ENCODE measurements at regions not wholly inside any gene's neighbourhood (a gene's known extent, or its start where the extent isn't known, plus 50 kb on each side); places are given as distances from the start of the nearest gene placed in this dataset.
A peak's percentile ranks its signal among the peaks of the same experiment; 100 is the strongest.

DNA sequence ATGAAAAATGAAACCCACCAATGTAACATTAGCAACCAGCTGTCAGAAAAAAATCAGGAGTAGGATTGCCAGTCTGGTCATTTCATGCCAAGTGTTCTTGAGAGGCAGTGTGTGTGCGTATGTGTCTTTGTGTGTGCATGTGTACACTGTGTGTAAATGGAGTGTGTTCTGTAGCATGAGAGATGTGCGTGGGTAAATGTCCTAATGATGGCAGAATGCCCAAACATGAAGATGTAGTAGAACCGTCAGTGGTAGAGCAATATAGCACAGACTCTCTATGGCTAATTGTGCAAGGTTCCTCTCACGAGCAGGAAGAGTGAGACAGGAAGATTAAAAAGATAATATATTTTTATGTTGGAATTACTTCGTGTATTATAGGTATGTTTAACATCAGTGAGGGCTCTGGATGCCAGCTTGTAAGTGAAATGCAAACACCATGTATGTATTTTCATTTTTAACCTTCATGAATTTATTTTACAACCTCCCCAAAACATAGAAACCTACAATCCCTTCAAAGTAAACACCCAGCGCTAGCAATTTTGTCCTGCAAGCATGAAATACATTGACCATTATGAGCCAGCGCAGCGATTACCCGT, 1038.7 kb downstream of the IGSF11 start:
- Histone ChIP-seq H3K27me3 (ENCODE audit: control insufficient read depth in 1 of 2, insufficient read depth in 2 of 2, low read length in 2 of 2) (peaks cover 0 to 9% of the 10 kb centered on the region in 2 donors), H3K36me3 (ENCODE audit: control insufficient read depth in 1 of 2, insufficient read depth in 2 of 2, low read length in 2 of 2) (no peaks in the 10 kb centered on the region), H3K9me3 (ENCODE audit: control insufficient read depth in 1 of 2, low read length in 2 of 2) (no peaks in the 10 kb centered on the region), H3K9ac (ENCODE audit: low read depth in 1 of 2, low read length in 2 of 2) (no peak overlapping the region), H3K4me3 (ENCODE audit: low read depth in 1 of 2, low read length in 2 of 2) (no peak overlapping the region), H3K4me1 (ENCODE audit: control insufficient read depth in 1 of 2, insufficient read depth in 2 of 2, low read length in 2 of 2) (no peaks in the 10 kb centered on the region), H3K27ac (ENCODE audit: low read depth, low read length) (no peak overlapping the region)

DNA sequence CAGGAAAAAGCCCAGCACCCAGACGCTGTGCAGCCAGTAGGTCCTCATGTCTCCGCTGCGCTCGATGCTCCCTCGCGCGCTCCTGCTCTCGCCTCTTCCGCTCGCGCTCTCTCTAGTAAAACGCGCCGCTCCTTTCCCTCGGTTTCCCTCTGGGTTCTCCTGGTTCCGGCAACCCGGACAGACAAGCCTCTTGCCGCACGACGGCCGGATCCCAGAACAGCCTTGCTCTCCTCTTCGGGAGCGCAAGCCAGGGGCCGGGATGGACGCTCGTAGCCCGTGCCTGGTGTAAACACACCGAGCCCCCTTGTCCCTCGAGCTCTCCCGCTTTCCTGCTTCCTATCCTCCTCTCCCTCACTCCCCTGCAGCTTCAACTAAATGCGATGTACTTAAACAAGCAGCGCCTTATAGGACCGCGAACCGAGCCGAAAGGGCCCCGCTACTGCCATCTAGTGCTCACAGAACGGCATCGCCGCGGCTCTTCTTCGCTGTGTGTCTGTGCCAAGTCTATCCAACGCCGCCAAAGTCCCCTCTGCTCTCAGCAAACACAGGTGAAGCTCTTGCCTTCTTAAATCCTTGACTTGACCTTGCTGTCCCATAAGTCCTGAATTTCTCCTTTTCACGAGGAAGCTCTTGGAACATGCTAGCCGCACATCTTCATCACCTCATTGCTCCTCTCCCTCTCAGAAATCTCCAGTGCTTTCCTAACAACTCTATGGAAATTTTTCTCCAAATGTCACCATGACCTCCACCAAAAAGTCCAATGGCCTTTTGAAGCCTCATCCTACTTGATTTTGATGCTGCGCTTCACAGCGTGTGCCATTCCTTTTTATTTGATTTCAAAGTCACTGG, 1037.2 kb downstream of the IGSF11 start:
- no peaks in the 10 kb centered on the region for H3K9me3 ChIP-seq (ENCODE audit: control insufficient read depth in 1 of 2, low read length in 2 of 2)
- H3K4me1 ChIP-seq (ENCODE audit: control insufficient read depth in 1 of 2, insufficient read depth in 2 of 2, low read length in 2 of 2): no peaks in the 10 kb centered on the region
- H3K27ac ChIP-seq (ENCODE audit: low read depth, low read length): no peak overlapping the region
- H3K4me3 ChIP-seq (ENCODE audit: low read depth in 1 of 2, low read length in 2 of 2): peak overlapping the region; percentile 46 to 60
- H3K36me3 ChIP-seq (ENCODE audit: control insufficient read depth in 1 of 2, insufficient read depth in 2 of 2, low read length in 2 of 2): no peaks in the 10 kb centered on the region
- H3K27me3 ChIP-seq (ENCODE audit: control insufficient read depth in 1 of 2, insufficient read depth in 2 of 2, low read length in 2 of 2): peaks cover 0 to 9% of the 10 kb centered on the region in 2 donors
- H3K9ac ChIP-seq (ENCODE audit: low read depth in 1 of 2, low read length in 2 of 2): no peak overlapping the region

DNA sequence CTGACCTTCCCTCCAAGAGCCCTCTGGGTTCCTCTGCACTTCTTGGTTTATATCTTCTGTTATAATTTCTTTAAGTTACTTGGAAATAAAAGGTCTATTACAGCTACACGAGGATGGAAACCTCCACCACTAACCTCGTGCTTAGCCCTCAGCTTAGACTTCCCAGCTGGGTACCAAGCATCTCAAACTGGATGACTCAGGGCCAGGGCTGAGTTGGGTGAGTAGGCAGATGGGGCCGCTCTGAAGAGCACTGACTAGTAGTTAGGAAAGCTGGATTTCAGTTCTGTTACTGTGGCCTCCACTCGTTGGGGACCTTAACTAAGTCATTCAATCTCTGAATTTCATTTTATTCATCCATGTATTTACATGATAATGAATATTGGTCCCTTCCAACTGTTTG, 1036.6 kb downstream of the IGSF11 start:
- Histone ChIP-seq H3K27ac (ENCODE audit: low read depth, low read length) (no peak overlapping the region), H3K4me3 (ENCODE audit: low read depth in 1 of 2, low read length in 2 of 2) (no peak overlapping the region), H3K4me1 (ENCODE audit: control insufficient read depth in 1 of 2, insufficient read depth in 2 of 2, low read length in 2 of 2) (no peaks in the 10 kb centered on the region), H3K9ac (ENCODE audit: low read depth in 1 of 2, low read length in 2 of 2) (no peak overlapping the region), H3K9me3 (ENCODE audit: control insufficient read depth in 1 of 2, low read length in 2 of 2) (no peaks in the 10 kb centered on the region), H3K27me3 (ENCODE audit: control insufficient read depth in 1 of 2, insufficient read depth in 2 of 2, low read length in 2 of 2) (peaks cover 0 to 9% of the 10 kb centered on the region in 2 donors), H3K36me3 (ENCODE audit: control insufficient read depth in 1 of 2, insufficient read depth in 2 of 2, low read length in 2 of 2) (no peaks in the 10 kb centered on the region)

DNA sequence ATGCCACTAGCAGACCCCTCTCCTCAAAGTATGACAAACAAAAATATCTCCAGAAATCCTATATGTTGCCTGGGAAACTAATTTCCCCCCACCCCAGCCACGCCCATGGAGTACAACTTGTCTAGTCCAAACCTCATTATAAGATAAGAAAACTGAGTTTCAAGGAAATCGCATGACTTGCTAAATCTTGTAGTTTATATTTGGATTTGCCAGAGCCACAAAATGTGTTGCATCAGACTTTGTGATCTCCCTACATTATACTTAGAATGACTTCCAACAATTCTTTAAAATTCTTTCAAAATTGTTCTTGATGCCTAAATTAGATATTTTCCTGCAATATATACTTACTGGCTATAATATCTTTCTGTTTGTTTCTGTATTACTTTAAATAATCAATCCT, 1034.4 kb downstream of the IGSF11 start:
- H3K27ac ChIP-seq (ENCODE audit: low read depth, low read length): no peak overlapping the region
- no peaks in the 10 kb centered on the region for H3K9me3 ChIP-seq (ENCODE audit: control insufficient read depth in 1 of 2, low read length in 2 of 2)
- no peak overlapping the region for H3K9ac ChIP-seq (ENCODE audit: low read depth in 1 of 2, low read length in 2 of 2)
- no peak overlapping the region for H3K4me3 ChIP-seq (ENCODE audit: low read depth in 1 of 2, low read length in 2 of 2)
- H3K4me1 ChIP-seq (ENCODE audit: control insufficient read depth in 1 of 2, insufficient read depth in 2 of 2, low read length in 2 of 2): no peaks in the 10 kb centered on the region
- H3K27me3 ChIP-seq (ENCODE audit: control insufficient read depth in 1 of 2, insufficient read depth in 2 of 2, low read length in 2 of 2): peaks cover 0 to 9% of the 10 kb centered on the region in 2 donors
- no peaks in the 10 kb centered on the region for H3K36me3 ChIP-seq (ENCODE audit: control insufficient read depth in 1 of 2, insufficient read depth in 2 of 2, low read length in 2 of 2)

DNA sequence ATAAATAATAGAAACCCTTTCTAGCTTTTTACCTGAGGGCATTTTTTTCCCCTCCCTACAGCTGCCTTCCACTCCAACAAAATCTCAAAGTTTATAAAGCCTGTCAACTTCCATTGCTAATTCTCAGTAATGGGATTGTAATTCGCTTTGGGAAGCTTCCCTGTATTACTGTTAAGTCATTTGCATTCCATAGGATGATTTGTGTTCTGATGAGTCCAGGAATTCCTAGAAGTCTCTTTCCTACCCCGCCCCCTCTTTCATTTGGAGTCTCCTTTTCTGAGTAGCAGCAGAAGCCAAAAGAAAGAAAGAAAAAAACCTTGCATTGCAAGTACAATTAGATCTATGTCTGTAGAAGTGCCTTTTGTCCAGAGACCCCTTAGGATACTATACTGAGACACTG, 1033.3 kb downstream of the IGSF11 start:
- H3K4me3 ChIP-seq (ENCODE audit: low read depth in 1 of 2, low read length in 2 of 2): no peak overlapping the region
- no peak overlapping the region for H3K9ac ChIP-seq (ENCODE audit: low read depth in 1 of 2, low read length in 2 of 2)
- no peaks in the 10 kb centered on the region for H3K36me3 ChIP-seq (ENCODE audit: control insufficient read depth in 1 of 2, insufficient read depth in 2 of 2, low read length in 2 of 2)
- H3K4me1 ChIP-seq (ENCODE audit: control insufficient read depth in 1 of 2, insufficient read depth in 2 of 2, low read length in 2 of 2): no peaks in the 10 kb centered on the region
- peaks cover 0 to 4% of the 10 kb centered on the region in 2 donors for H3K27me3 ChIP-seq (ENCODE audit: control insufficient read depth in 1 of 2, insufficient read depth in 2 of 2, low read length in 2 of 2)
- H3K9me3 ChIP-seq (ENCODE audit: control insufficient read depth in 1 of 2, low read length in 2 of 2): no peaks in the 10 kb centered on the region
- H3K27ac ChIP-seq (ENCODE audit: low read depth, low read length): no peak overlapping the region

DNA sequence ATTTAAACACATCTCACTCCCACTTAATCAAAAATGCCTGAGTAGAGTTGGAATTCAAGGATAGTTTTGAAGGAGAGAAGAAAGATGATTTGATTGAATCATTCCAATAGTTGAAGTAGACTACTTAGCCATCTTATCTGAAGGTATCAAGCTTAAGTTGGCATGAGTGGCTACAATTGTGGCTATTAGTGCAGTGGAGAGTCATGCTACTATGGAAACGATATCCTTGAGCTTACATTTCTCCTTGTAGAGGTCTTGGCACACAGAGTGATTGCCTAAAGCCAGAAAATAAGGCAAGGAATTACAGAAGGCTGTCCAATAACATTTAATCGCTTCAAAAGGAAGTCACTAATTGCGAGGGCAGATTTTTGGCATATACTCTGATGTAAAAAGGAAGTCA, 1022.7 kb downstream of the IGSF11 start:
- no peak overlapping the region for H3K4me3 ChIP-seq (ENCODE audit: low read depth in 1 of 2, low read length in 2 of 2)
- no peak overlapping the region for H3K9ac ChIP-seq (ENCODE audit: low read depth in 1 of 2, low read length in 2 of 2)
- H3K4me1 ChIP-seq (ENCODE audit: control insufficient read depth in 1 of 2, insufficient read depth in 2 of 2, low read length in 2 of 2): no peaks in the 10 kb centered on the region

DNA sequence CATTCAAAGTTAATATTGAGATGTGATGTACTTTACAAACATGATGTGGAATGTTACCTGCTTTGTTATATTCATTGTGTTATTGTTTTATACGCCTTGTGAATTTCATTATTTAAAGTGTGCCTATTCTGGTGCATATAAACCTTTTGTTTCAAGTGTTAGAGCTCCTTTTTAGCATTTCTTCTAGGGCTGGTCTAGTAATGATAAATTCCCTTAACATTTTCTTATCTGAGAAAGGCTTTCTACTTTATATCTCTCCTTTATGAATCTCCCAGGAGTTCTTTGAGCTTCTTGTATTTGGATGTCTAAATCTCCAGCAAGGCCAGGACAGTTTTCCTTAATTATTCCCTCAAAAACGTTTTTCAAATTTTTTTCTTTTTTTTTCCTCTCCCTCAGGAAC, 1005.6 kb downstream of the IGSF11 start:
- no peaks in the 10 kb centered on the region for H3K36me3 ChIP-seq (ENCODE audit: control insufficient read depth in 1 of 2, insufficient read depth in 2 of 2, low read length in 2 of 2)
- H3K9ac ChIP-seq (ENCODE audit: low read depth in 1 of 2, low read length in 2 of 2): no peak overlapping the region
- no peaks in the 10 kb centered on the region for H3K27me3 ChIP-seq (ENCODE audit: control insufficient read depth in 1 of 2, insufficient read depth in 2 of 2, low read length in 2 of 2)
- H3K9me3 ChIP-seq (ENCODE audit: control insufficient read depth in 1 of 2, low read length in 2 of 2): peaks cover 3 to 9% of the 10 kb centered on the region in 2 donors
- H3K27ac ChIP-seq (ENCODE audit: low read depth, low read length): no peak overlapping the region
- no peak overlapping the region for H3K4me3 ChIP-seq (ENCODE audit: low read depth in 1 of 2, low read length in 2 of 2)
- no peaks in the 10 kb centered on the region for H3K4me1 ChIP-seq (ENCODE audit: control insufficient read depth in 1 of 2, insufficient read depth in 2 of 2, low read length in 2 of 2)

More for the DNA sequence above, 1022.7 kb downstream of the IGSF11 start:
- Histone ChIP-seq H3K27ac (ENCODE audit: low read depth, low read length) (no peak overlapping the region), H3K27me3 (ENCODE audit: control insufficient read depth in 1 of 2, insufficient read depth in 2 of 2, low read length in 2 of 2) (no peaks in the 10 kb centered on the region), H3K9me3 (ENCODE audit: control insufficient read depth in 1 of 2, low read length in 2 of 2) (peaks cover 0 to 8% of the 10 kb centered on the region in 2 donors), H3K36me3 (ENCODE audit: control insufficient read depth in 1 of 2, insufficient read depth in 2 of 2, low read length in 2 of 2) (no peaks in the 10 kb centered on the region)

DNA sequence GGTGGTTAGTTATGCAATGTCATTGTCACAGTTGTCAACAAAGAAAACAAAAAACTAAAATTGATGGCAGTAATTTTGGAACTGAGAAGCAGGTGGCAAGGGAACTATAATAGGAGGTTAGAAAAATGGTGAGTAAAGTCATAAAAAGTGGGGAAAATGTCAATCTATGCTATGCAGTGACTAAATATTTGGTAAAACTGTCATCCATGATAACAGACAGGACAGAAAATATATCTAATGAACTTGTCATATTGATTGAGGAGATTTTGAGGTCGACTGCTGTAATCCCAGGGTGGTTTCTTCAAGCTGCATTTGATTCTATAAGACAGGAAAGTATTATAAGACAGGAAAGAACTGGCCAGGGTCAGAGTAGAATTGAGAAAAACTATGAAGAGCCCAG, 998.4 kb downstream of the IGSF11 start:
- Histone ChIP-seq H3K36me3 (ENCODE audit: control insufficient read depth in 1 of 2, insufficient read depth in 2 of 2, low read length in 2 of 2) (no peaks in the 10 kb centered on the region), H3K9ac (ENCODE audit: low read depth in 1 of 2, low read length in 2 of 2) (no peak overlapping the region), H3K27me3 (ENCODE audit: control insufficient read depth in 1 of 2, insufficient read depth in 2 of 2, low read length in 2 of 2) (no peaks in the 10 kb centered on the region), H3K4me3 (ENCODE audit: low read depth in 1 of 2, low read length in 2 of 2) (no peak overlapping the region), H3K4me1 (ENCODE audit: control insufficient read depth in 1 of 2, insufficient read depth in 2 of 2, low read length in 2 of 2) (no peaks in the 10 kb centered on the region), H3K27ac (ENCODE audit: low read depth, low read length) (no peak overlapping the region), H3K9me3 (ENCODE audit: control insufficient read depth in 1 of 2, low read length in 2 of 2) (peaks cover 8 to 17% of the 10 kb centered on the region in 2 donors)

DNA sequence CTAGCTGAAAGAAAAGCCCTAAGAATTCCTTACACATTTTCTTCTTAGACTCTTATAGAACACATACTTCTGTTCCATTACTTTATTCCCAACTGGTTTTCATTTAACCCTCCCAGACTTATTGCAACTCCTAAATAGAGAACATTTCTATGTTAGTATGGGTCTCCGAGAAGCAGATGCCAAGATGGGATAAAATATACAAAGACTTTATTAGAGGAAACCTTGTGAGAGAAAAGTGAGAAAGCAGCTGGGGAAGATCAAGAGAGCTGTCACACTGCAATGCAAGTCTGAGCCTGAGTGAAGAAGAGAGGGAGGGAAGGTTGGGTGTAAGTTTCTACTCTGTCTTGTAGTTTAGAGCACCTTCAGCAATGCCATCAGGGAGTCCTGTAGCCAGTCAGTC, 979.3 kb downstream of the IGSF11 start:
- Histone ChIP-seq H3K4me1 (ENCODE audit: control insufficient read depth in 1 of 2, insufficient read depth in 2 of 2, low read length in 2 of 2) (no peaks in the 10 kb centered on the region), H3K4me3 (ENCODE audit: low read depth in 1 of 2, low read length in 2 of 2) (no peak overlapping the region), H3K36me3 (ENCODE audit: control insufficient read depth in 1 of 2, insufficient read depth in 2 of 2, low read length in 2 of 2) (no peaks in the 10 kb centered on the region), H3K27ac (ENCODE audit: low read depth, low read length) (no peak overlapping the region), H3K27me3 (ENCODE audit: control insufficient read depth in 1 of 2, insufficient read depth in 2 of 2, low read length in 2 of 2) (no peaks in the 10 kb centered on the region), H3K9ac (ENCODE audit: low read depth in 1 of 2, low read length in 2 of 2) (no peak overlapping the region), H3K9me3 (ENCODE audit: control insufficient read depth in 1 of 2, low read length in 2 of 2) (peaks cover 0 to 8% of the 10 kb centered on the region in 2 donors)

DNA sequence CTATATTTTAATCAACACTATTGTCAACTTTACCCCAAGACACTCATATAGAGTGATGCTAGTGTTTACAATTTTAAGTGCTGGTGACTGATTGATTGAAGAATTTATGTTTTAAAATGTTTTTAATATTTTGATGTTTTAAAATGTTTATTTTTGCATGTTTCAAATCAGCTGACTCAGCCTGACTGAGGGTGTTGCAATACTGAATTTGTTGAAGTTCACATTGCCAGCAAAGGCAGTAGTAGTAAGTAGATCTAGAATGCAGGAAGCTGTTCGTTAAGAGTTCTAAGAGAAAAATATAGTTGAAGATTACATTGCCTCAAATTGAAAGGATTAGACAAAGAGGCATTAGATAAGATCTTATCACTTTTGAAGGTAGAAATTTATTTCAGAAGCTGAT, 977.6 kb downstream of the IGSF11 start:
- Histone ChIP-seq H3K27me3 (ENCODE audit: control insufficient read depth in 1 of 2, insufficient read depth in 2 of 2, low read length in 2 of 2) (no peaks in the 10 kb centered on the region), H3K4me1 (ENCODE audit: control insufficient read depth in 1 of 2, insufficient read depth in 2 of 2, low read length in 2 of 2) (no peaks in the 10 kb centered on the region), H3K36me3 (ENCODE audit: control insufficient read depth in 1 of 2, insufficient read depth in 2 of 2, low read length in 2 of 2) (no peaks in the 10 kb centered on the region), H3K4me3 (ENCODE audit: low read depth in 1 of 2, low read length in 2 of 2) (no peak overlapping the region), H3K9ac (ENCODE audit: low read depth in 1 of 2, low read length in 2 of 2) (no peak overlapping the region), H3K9me3 (ENCODE audit: control insufficient read depth in 1 of 2, low read length in 2 of 2) (peaks cover 0 to 2% of the 10 kb centered on the region in 2 donors), H3K27ac (ENCODE audit: low read depth, low read length) (no peak overlapping the region)
